Fibroblast of villous mesenchyme (primary cell): ENCODE measurements at regions not wholly inside any gene's neighbourhood (a gene's known extent, or its start where the extent isn't known, plus 50 kb on each side); places are given as distances from the start of the nearest gene placed in this dataset.

Source experiments
- DNase-seq: peaks from one replicate; pipeline ENCODE4 v3.0.0-alpha.2; 2010; ENCODE audit warnings: low read depth
- H3K4me3 ChIP-seq: 2 replicates; pipeline ENCODE4 v1.5.1; 2011; ENCODE audit warnings: low read depth, mild to moderate bottlenecking, low read length
- TF ChIP-seq, protein P1 (sequence below): IDR thresholded peaks from 2 replicates; pipeline ENCODE4 v1.5.1; 2012; ENCODE audit warnings: low read depth, mild to moderate bottlenecking, low read length; ENCODE audit not compliant: insufficient read depth

DNA sequence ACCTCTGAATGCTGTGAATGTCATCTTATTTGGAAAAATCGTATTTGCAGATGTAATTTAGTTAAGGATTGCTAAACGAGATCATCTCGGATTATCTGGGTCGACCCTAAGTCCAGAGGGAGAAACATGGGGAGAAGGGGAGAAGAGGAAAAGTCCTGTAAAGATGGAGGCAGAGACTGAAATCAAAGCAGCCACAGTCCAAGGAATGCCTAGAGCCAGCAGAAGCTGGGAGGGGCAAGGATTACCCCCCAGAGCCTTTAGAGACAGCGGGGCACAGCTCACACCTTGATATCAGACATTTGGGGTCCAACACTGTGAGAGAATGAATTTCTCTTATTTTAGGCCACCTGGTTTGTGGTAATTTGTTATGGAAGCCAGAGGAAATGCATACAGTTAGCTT, 104.9 kb upstream of the YPEL5 start:
- no peak overlapping the region for H3K4me3 ChIP-seq
- DNase-seq: no peak
- TF ChIP-seq, protein P1, sequence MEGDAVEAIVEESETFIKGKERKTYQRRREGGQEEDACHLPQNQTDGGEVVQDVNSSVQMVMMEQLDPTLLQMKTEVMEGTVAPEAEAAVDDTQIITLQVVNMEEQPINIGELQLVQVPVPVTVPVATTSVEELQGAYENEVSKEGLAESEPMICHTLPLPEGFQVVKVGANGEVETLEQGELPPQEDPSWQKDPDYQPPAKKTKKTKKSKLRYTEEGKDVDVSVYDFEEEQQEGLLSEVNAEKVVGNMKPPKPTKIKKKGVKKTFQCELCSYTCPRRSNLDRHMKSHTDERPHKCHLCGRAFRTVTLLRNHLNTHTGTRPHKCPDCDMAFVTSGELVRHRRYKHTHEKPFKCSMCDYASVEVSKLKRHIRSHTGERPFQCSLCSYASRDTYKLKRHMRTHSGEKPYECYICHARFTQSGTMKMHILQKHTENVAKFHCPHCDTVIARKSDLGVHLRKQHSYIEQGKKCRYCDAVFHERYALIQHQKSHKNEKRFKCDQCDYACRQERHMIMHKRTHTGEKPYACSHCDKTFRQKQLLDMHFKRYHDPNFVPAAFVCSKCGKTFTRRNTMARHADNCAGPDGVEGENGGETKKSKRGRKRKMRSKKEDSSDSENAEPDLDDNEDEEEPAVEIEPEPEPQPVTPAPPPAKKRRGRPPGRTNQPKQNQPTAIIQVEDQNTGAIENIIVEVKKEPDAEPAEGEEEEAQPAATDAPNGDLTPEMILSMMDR: no peak

DNA sequence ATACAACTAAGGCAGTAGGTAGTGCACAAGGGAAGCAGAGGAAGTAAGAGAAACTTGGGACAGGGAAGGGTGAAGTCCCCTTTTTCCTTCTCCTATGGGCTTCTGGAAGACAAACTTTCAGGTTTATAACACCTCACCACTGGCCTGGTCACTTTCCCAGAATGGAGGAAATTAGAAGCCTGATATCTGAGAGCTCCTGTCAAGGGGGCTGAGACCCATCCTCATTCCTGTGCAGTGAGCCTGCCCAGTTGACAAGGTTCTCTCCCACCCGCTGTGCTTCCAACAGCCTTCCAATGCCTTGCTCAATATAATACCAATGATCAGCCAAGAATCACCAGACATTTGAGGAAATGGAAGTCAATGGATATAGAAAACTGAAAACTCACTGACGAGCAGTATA, 100.4 kb upstream of the YPEL5 start:
- TF ChIP-seq, protein P1: no peak
- no peak for DNase-seq
- H3K4me3 ChIP-seq: no peak overlapping the region

DNA sequence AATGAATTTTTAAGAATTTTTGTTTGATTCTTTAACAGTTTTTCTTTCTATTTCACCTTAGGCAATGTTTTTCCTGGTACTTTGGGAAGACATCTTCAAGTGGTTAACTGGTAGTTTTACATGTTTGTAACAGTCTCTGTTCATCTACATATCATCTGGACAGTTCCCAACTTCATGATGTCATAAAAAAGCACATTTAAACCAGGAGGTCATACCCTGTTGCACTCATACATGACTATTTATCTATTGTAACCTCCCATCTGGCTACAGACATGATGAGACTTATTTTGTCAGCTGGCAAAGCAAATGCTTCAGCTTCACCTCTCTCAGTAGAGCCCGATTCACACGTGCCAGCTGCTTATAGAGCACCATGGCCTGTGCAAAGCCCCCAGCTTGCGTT, 99.8 kb upstream of the YPEL5 start:
- no peak overlapping the region for H3K4me3 ChIP-seq
- TF ChIP-seq, protein P1: no peak
- no peak for DNase-seq

DNA sequence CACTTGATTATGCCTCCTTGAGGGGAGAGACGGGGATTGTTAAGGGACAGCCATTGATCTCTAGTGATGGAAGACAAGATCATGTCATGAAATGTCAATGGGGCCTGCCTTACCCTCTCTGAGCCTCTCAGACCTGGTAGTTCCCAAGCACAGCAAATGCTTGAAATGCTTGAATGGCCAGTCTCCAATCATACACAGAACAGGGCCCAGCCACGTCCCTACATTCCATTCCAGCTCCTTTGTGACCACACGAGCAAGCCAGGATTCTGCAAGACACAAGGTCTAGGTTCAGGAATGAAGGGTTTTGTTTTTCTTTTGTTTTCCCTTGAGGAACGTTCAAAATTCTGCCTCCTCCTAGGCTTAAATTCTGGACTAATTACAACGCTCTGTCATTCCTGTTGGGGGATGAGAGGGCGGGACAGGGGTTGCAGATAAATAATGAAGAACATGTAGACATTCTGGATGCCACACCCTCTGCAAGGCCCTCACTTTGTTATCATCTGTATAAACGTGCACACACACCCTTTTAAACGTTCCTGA, 98.1 kb upstream of the YPEL5 start:
- no peak for DNase-seq
- TF ChIP-seq, protein P1: no peak
- H3K4me3 ChIP-seq: no peak overlapping the region

DNA sequence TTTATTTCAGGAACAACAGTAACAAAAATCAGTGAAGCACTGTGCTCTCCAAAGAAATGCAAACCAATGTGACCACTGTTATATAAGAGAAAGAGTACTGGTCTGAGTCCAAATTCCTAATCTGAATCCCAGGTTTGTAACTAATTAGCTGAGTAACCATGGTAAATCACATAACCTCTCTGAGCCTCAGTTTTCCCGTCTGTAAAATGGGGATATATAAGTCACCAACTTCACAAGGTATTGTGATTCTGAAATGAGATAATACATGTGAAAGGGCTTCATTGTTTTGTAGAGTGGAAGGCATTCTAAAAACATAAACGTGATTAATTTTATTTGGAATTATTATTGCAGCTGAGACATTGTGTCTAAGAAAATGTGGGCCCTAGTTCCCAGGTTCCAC, 91.3 kb upstream of the YPEL5 start:
- no peak for DNase-seq
- H3K4me3 ChIP-seq: no peak overlapping the region
- TF ChIP-seq, protein P1: no peak

DNA sequence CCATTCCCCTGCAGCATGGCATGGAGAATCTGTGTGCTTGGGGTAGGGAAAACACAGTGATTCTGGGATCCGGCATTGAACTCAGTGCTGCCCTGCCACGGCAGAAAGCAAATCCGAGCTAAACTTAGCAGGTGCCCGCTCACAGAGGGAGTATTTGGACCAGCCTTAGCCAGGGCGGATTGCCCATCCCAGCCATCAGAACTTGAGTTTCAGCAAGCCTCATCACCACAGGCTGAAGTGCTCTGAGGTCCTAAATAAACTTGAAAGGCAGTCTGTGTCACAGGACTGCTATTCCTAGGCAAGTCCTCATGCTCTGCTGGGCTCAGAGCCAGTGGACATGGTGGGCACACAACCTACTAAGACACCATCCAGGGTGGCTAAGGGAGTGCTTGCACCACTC, 86.2 kb upstream of the YPEL5 start:
- no peak overlapping the region for H3K4me3 ChIP-seq
- no peak for DNase-seq
- TF ChIP-seq, protein P1: no peak

DNA sequence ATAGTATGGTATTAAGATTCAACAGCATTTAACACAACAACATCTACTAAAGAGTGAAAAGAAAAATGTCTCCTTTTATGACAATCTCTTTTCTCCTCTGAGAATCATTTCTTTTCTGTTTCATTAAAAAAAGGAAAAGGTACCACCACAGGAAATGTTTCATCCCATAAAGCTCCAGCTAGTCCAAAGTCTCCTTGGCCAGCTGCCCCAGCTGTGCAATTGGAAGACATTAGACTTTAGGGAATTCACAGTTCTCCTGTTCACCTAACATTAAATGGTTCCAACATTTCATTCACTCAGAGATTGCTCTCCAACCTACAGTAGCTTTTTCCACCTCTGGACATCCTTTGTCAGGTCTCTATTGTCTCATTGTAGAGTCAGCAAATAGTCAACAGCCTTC, 78.7 kb upstream of the YPEL5 start:
- H3K4me3 ChIP-seq: no peak overlapping the region
- TF ChIP-seq, protein P1: no peak
- no peak for DNase-seq
